ENCODE measurements at regions not wholly inside any gene's neighbourhood (a gene's known extent, or its start where the extent isn't known, plus 50 kb on each side); places are given as distances from the start of the nearest gene placed in this dataset.
"Not testable (repeated sequence)": the region's sequence is repeated elsewhere in the genome, so short reads cannot be mapped to it uniquely, and the experiment has no call there.

- Histone ChIP-seq H3K27me3 (replicated peaks; ENCODE audit: insufficient read depth) (no peaks in the 10 kb centered on the region), H3K9me3 (no peaks in the 10 kb centered on the region), H3K4me1 (ENCODE audit: control insufficient read depth in 1 of 2, low read depth in 2 of 2) (no peaks in the 10 kb centered on the region), H3K36me3 (no peaks in the 10 kb centered on the region), H3K4me3 (no peak overlapping the region), H3K27ac (no peak overlapping the region)
- ATAC-seq (ENCODE audit: insufficient number of reproducible peaks, low FRiP score, low read depth) (no peak), DNase-seq (ENCODE audit: low spot score) (no peak)
- TF ChIP-seq CTCF (IDR thresholded peaks at IDR 0.05), result no peak
These were observed 844.9 kb upstream of the COBL start for GRCh38 chr7:52161483-52161882.

DNA sequence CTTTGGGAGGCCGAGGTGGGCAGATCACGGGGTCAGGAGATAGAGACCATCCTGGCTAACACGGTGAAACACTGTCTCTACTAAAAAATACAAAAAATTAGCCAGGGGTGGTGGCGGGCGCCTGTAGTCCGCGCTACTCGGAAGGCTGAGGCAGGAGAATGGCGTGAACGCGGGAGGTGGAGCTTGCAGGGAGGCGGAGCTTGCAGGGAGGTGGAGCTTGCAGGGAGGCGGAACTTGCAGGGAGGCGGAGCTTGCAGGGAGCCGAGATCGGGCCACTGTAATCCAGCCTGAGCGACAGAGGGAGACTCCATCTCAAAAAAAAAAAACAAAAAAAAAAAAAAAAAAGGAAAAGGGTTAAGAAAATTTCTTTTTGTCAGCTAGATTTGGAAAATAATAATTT, 842.8 kb upstream of the COBL start:
- H3K4me1 ChIP-seq (ENCODE audit: control insufficient read depth in 1 of 2, low read depth in 2 of 2); ATAC-seq (ENCODE audit: insufficient number of reproducible peaks, low FRiP score, low read depth); H3K4me3 ChIP-seq; H3K9me3 ChIP-seq; H3K36me3 ChIP-seq; H3K27ac ChIP-seq; DNase-seq (ENCODE audit: low spot score); H3K27me3 ChIP-seq (replicated peaks; ENCODE audit: insufficient read depth): not testable (repeated sequence)

DNA sequence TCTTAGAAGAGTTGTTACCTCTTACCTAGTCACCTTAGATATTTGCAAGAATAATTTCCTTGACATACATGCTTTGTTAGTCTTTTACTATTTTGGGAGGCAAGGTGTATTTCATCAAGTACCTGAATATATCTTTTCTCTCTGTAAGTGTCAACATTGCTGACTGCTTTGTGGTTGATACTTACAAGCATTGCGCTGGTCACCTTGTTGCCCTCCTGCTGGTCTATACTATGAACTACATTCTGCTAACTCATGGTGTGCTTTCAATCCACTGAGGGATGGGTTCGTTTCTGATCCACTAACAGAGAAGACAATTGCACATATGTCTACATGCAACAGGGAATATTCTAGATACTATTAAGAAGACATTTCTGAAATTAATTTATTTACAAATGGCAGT, 837.8 kb upstream of the COBL start:
- DNase-seq (ENCODE audit: low spot score) (no peak), ATAC-seq (ENCODE audit: insufficient number of reproducible peaks, low FRiP score, low read depth) (no peak)
- no peak for TF ChIP-seq CTCF (IDR thresholded peaks at IDR 0.05)
- Histone ChIP-seq H3K9me3 (no peaks in the 10 kb centered on the region), H3K27me3 (replicated peaks; ENCODE audit: insufficient read depth) (no peaks in the 10 kb centered on the region), H3K4me3 (no peak overlapping the region), H3K36me3 (no peaks in the 10 kb centered on the region), H3K4me1 (ENCODE audit: control insufficient read depth in 1 of 2, low read depth in 2 of 2) (no peaks in the 10 kb centered on the region), H3K27ac (no peak overlapping the region)

DNA sequence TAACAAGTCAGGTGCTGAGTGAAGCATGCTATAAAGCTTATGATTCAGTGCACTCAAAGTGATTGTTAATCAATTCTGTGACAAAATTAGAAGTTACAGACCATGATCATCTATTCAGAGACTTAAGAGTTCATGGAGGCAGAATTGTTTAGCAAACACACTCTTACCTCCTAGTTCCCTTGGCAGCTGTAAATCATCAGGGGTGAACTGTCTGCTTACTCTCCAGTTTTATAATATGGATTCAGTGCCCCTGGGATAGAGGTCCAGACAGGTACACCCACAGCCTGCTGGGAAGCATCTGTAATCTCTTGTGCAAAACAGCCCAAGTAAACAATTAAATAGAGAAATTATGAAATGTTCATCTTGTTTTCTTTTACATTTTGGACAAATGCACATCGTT, 835.0 kb upstream of the COBL start:
- DNase-seq (ENCODE audit: low spot score), result no peak
- TF ChIP-seq CTCF (IDR thresholded peaks at IDR 0.05), result no peak
- Histone ChIP-seq H3K27ac (no peak overlapping the region), H3K4me3 (no peak overlapping the region), H3K9me3 (no peaks in the 10 kb centered on the region), H3K27me3 (replicated peaks; ENCODE audit: insufficient read depth) (no peaks in the 10 kb centered on the region), H3K36me3 (no peaks in the 10 kb centered on the region), H3K4me1 (ENCODE audit: control insufficient read depth in 1 of 2, low read depth in 2 of 2) (no peaks in the 10 kb centered on the region)
- ATAC-seq (ENCODE audit: insufficient number of reproducible peaks, low FRiP score, low read depth), result no peak

- ATAC-seq (ENCODE audit: insufficient number of reproducible peaks, low FRiP score, low read depth) (no peak), DNase-seq (ENCODE audit: low spot score) (no peak)
- Histone ChIP-seq H3K27ac (no peak overlapping the region), H3K9me3 (no peaks in the 10 kb centered on the region), H3K36me3 (no peaks in the 10 kb centered on the region), H3K4me3 (no peak overlapping the region), H3K4me1 (ENCODE audit: control insufficient read depth in 1 of 2, low read depth in 2 of 2) (no peaks in the 10 kb centered on the region), H3K27me3 (replicated peaks; ENCODE audit: insufficient read depth) (no peaks in the 10 kb centered on the region)
- no peak for TF ChIP-seq CTCF (IDR thresholded peaks at IDR 0.05)
These were observed 834.3 kb upstream of the COBL start for GRCh38 chr7:52150952-52151351.

GRCh38 chr7:52146871-52147634, 830.4 kb upstream of the COBL start:
- no peaks in the 10 kb centered on the region for H3K36me3 ChIP-seq
- H3K4me3 ChIP-seq, result no peak overlapping the region
- no peaks in the 10 kb centered on the region for H3K4me1 ChIP-seq (ENCODE audit: control insufficient read depth in 1 of 2, low read depth in 2 of 2)
- no peak for DNase-seq (ENCODE audit: low spot score)
- H3K27me3 ChIP-seq (replicated peaks; ENCODE audit: insufficient read depth), result no peaks in the 10 kb centered on the region
- no peaks in the 10 kb centered on the region for H3K9me3 ChIP-seq
- no peak for TF ChIP-seq CTCF (IDR thresholded peaks at IDR 0.05)
- H3K27ac ChIP-seq, result no peak overlapping the region
- no peak for ATAC-seq (ENCODE audit: insufficient number of reproducible peaks, low FRiP score, low read depth)
